ENCODE measurements at regions not wholly inside any gene's neighbourhood (a gene's known extent, or its start where the extent isn't known, plus 50 kb on each side); places are given as distances from the start of the nearest gene placed in this dataset.

GRCh38 chr21:26759731-26760130 is 85.5 kb downstream of the ADAMTS1 start:
- H3K79me2 ChIP-seq (ENCODE audit: control insufficient read depth, insufficient read depth, low read length): no peaks in the 10 kb centered on the region
- no peak overlapping the region for H3K23ac ChIP-seq (ENCODE audit: low read length)
- no peak overlapping the region for H3K4me3 ChIP-seq (ENCODE audit: low read length)
- no CpG with 5 or more reads among the region's 2 CpGs for WGBS (ENCODE audit: extremely low coverage, insufficient coverage, low lambda C conversion rate)
- no peak overlapping the region for H3K27ac ChIP-seq (ENCODE audit: low read depth, low read length)
- H3K4me2 ChIP-seq (ENCODE audit: low read length): no peak overlapping the region
- DNase-seq: no peak
- no peak overlapping the region for H2AK5ac ChIP-seq (ENCODE audit: low read length)
- no peak overlapping the region for H2BK15ac ChIP-seq (replicated peaks; ENCODE audit: low read depth)
- H4K8ac ChIP-seq (ENCODE audit: low read depth, low read length): no peak overlapping the region
- no peaks in the 10 kb centered on the region for H3K36me3 ChIP-seq (ENCODE audit: control insufficient read depth, insufficient read depth, low read length)
- no peak overlapping the region for H3K4ac ChIP-seq (ENCODE audit: low read depth, low read length)
- no peaks in the 10 kb centered on the region for H3K79me1 ChIP-seq (ENCODE audit: low read length)
- H3K9ac ChIP-seq (ENCODE audit: low read length): no peak overlapping the region
- H3K18ac ChIP-seq (ENCODE audit: low read length): no peak overlapping the region
- no peak overlapping the region for H3K56ac ChIP-seq (ENCODE audit: low read length)
- no peak overlapping the region for H2BK5ac ChIP-seq (ENCODE audit: low read length)
- no peaks in the 10 kb centered on the region for H3K27me3 ChIP-seq (ENCODE audit: insufficient read depth, low read length, poor library complexity)
- H3K4me1 ChIP-seq (ENCODE audit: control insufficient read depth, low read depth, low read length): no peaks in the 10 kb centered on the region
- no peak overlapping the region for H4K5ac ChIP-seq (ENCODE audit: low read length)
- no peak overlapping the region for H2BK120ac ChIP-seq (ENCODE audit: low read depth, low read length)

GRCh38 chr21:26758083-26758880 is 86.9 kb downstream of the ADAMTS1 start:
- Histone ChIP-seq H4K8ac (ENCODE audit: low read depth, low read length) (no peak overlapping the region), H3K4me3 (ENCODE audit: low read length) (no peak overlapping the region), H3K4ac (ENCODE audit: low read depth, low read length) (no peak overlapping the region), H3K79me1 (ENCODE audit: low read length) (no peaks in the 10 kb centered on the region), H3K18ac (ENCODE audit: low read length) (no peak overlapping the region), H3K27me3 (ENCODE audit: insufficient read depth, low read length, poor library complexity) (no peaks in the 10 kb centered on the region), H3K36me3 (ENCODE audit: control insufficient read depth, insufficient read depth, low read length) (no peaks in the 10 kb centered on the region), H2BK5ac (ENCODE audit: low read length) (no peak overlapping the region), H2BK120ac (ENCODE audit: low read depth, low read length) (no peak overlapping the region), H2AK5ac (ENCODE audit: low read length) (no peak overlapping the region), H2BK15ac (replicated peaks; ENCODE audit: low read depth) (no peak overlapping the region), H3K79me2 (ENCODE audit: control insufficient read depth, insufficient read depth, low read length) (no peaks in the 10 kb centered on the region), H4K5ac (ENCODE audit: low read length) (no peak overlapping the region), H3K23ac (ENCODE audit: low read length) (no peak overlapping the region), H3K56ac (ENCODE audit: low read length) (no peak overlapping the region), H3K27ac (ENCODE audit: low read depth, low read length) (no peak overlapping the region), H3K4me2 (ENCODE audit: low read length) (no peak overlapping the region), H3K4me1 (ENCODE audit: control insufficient read depth, low read depth, low read length) (no peaks in the 10 kb centered on the region), H3K9ac (ENCODE audit: low read length) (no peak overlapping the region)
- no peak for DNase-seq
- WGBS (ENCODE audit: extremely low coverage, insufficient coverage, low lambda C conversion rate): no CpG with 5 or more reads among the region's 3 CpGs

- Histone ChIP-seq H3K4me1 (ENCODE audit: control insufficient read depth, low read depth, low read length) (no peaks in the 10 kb centered on the region), H3K27me3 (ENCODE audit: insufficient read depth, low read length, poor library complexity) (no peaks in the 10 kb centered on the region), H3K79me2 (ENCODE audit: control insufficient read depth, insufficient read depth, low read length) (no peaks in the 10 kb centered on the region), H3K4me2 (ENCODE audit: low read length) (no peak overlapping the region), H2BK15ac (replicated peaks; ENCODE audit: low read depth) (no peak overlapping the region), H3K79me1 (ENCODE audit: low read length) (no peaks in the 10 kb centered on the region), H2AK5ac (ENCODE audit: low read length) (no peak overlapping the region), H3K27ac (ENCODE audit: low read depth, low read length) (no peak overlapping the region), H3K18ac (ENCODE audit: low read length) (no peak overlapping the region), H2BK5ac (ENCODE audit: low read length) (no peak overlapping the region), H2BK120ac (ENCODE audit: low read depth, low read length) (no peak overlapping the region), H3K36me3 (ENCODE audit: control insufficient read depth, insufficient read depth, low read length) (no peaks in the 10 kb centered on the region), H3K9ac (ENCODE audit: low read length) (no peak overlapping the region), H4K5ac (ENCODE audit: low read length) (no peak overlapping the region), H3K4ac (ENCODE audit: low read depth, low read length) (no peak overlapping the region), H3K4me3 (ENCODE audit: low read length) (no peak overlapping the region), H3K56ac (ENCODE audit: low read length) (no peak overlapping the region), H4K8ac (ENCODE audit: low read depth, low read length) (no peak overlapping the region), H3K23ac (ENCODE audit: low read length) (no peak overlapping the region)
- WGBS (ENCODE audit: extremely low coverage, insufficient coverage, low lambda C conversion rate): no CpG with 5 or more reads among the region's 3 CpGs
- peak; percentile 23 for DNase-seq
Measured at GRCh38 chr21:26756491-26757159, 88.6 kb downstream of the ADAMTS1 start.

GRCh38 chr21:26754853-26755252 is 90.4 kb downstream of the ADAMTS1 start:
- Histone ChIP-seq H3K27me3 (ENCODE audit: insufficient read depth, low read length, poor library complexity) (no peaks in the 10 kb centered on the region), H2AK5ac (ENCODE audit: low read length) (no peak overlapping the region), H3K4me2 (ENCODE audit: low read length) (no peak overlapping the region), H2BK120ac (ENCODE audit: low read depth, low read length) (no peak overlapping the region), H3K4me3 (ENCODE audit: low read length) (no peak overlapping the region), H2BK15ac (replicated peaks; ENCODE audit: low read depth) (no peak overlapping the region), H3K79me1 (ENCODE audit: low read length) (no peaks in the 10 kb centered on the region), H3K27ac (ENCODE audit: low read depth, low read length) (no peak overlapping the region), H3K36me3 (ENCODE audit: control insufficient read depth, insufficient read depth, low read length) (no peaks in the 10 kb centered on the region), H3K79me2 (ENCODE audit: control insufficient read depth, insufficient read depth, low read length) (no peaks in the 10 kb centered on the region), H3K9ac (ENCODE audit: low read length) (no peak overlapping the region), H2BK5ac (ENCODE audit: low read length) (no peak overlapping the region), H3K4ac (ENCODE audit: low read depth, low read length) (no peak overlapping the region), H3K56ac (ENCODE audit: low read length) (no peak overlapping the region), H3K18ac (ENCODE audit: low read length) (no peak overlapping the region), H4K8ac (ENCODE audit: low read depth, low read length) (no peak overlapping the region), H3K4me1 (ENCODE audit: control insufficient read depth, low read depth, low read length) (no peaks in the 10 kb centered on the region), H3K23ac (ENCODE audit: low read length) (no peak overlapping the region), H4K5ac (ENCODE audit: low read length) (no peak overlapping the region)
- WGBS (ENCODE audit: extremely low coverage, insufficient coverage, low lambda C conversion rate): no CpG with 5 or more reads among the region's 2 CpGs
- DNase-seq: no peak

- H2AK5ac ChIP-seq (ENCODE audit: low read length): no peak overlapping the region
- no CpG with 5 or more reads among the region's 4 CpGs for WGBS (ENCODE audit: extremely low coverage, insufficient coverage, low lambda C conversion rate)
- H3K4ac ChIP-seq (ENCODE audit: low read depth, low read length): no peak overlapping the region
Measured at GRCh38 chr21:26753822-26754221, 91.4 kb downstream of the ADAMTS1 start.

More at GRCh38 chr21:26753822-26754221, 91.4 kb downstream of the ADAMTS1 start:
- no peak overlapping the region for H2BK5ac ChIP-seq (ENCODE audit: low read length)
- no peak overlapping the region for H3K27ac ChIP-seq (ENCODE audit: low read depth, low read length)
- no peak overlapping the region for H2BK120ac ChIP-seq (ENCODE audit: low read depth, low read length)
- no peak overlapping the region for H3K4me2 ChIP-seq (ENCODE audit: low read length)
- H3K23ac ChIP-seq (ENCODE audit: low read length): no peak overlapping the region
- H2BK15ac ChIP-seq (replicated peaks; ENCODE audit: low read depth): no peak overlapping the region
- no peak overlapping the region for H3K56ac ChIP-seq (ENCODE audit: low read length)
- peak; percentile 18 for DNase-seq
- no peaks in the 10 kb centered on the region for H3K79me2 ChIP-seq (ENCODE audit: control insufficient read depth, insufficient read depth, low read length)
- H4K8ac ChIP-seq (ENCODE audit: low read depth, low read length): no peak overlapping the region
- H3K18ac ChIP-seq (ENCODE audit: low read length): no peak overlapping the region
- no peaks in the 10 kb centered on the region for H3K4me1 ChIP-seq (ENCODE audit: control insufficient read depth, low read depth, low read length)
- no peaks in the 10 kb centered on the region for H3K36me3 ChIP-seq (ENCODE audit: control insufficient read depth, insufficient read depth, low read length)
- no peak overlapping the region for H3K9ac ChIP-seq (ENCODE audit: low read length)
- H3K79me1 ChIP-seq (ENCODE audit: low read length): no peaks in the 10 kb centered on the region
- no peak overlapping the region for H3K4me3 ChIP-seq (ENCODE audit: low read length)
- no peaks in the 10 kb centered on the region for H3K27me3 ChIP-seq (ENCODE audit: insufficient read depth, low read length, poor library complexity)
- H4K5ac ChIP-seq (ENCODE audit: low read length): no peak overlapping the region

Measured in mesendoderm (in vitro differentiated cells).